Activated naive CD4-positive, alpha-beta T cell treated with anti-CD3 and anti-CD28 coated beads, Interleukin-2, amount 10 ng/mL, durations not matched to agents 7 days and 5 days (primary cell): ENCODE measurements at regions not wholly inside any gene's neighbourhood (a gene's known extent, or its start where the extent isn't known, plus 50 kb on each side); places are given as distances from the start of the nearest gene placed in this dataset.

Source experiments
- CTCF ChIA-PET: fragments of 350-600 bp; sonication (Branson Sonifier 250); formaldehyde crosslinking; loops from one replicate; lab custom pipeline; 2021; ENCODE audit warnings: antibody characterized with exemption; lab: Charles Lee
- DNase-seq: peaks from one replicate; pipeline ENCODE4 v3.0.0-alpha.2; 2020
- H3K27ac Mint-ChIP-seq: one replicate; pipeline ENCODE4 v1.8.0; 2021; ENCODE audit warnings: mild to moderate bottlenecking, moderate library complexity, mixed read lengths
- H3K27me3 Mint-ChIP-seq: one replicate; pipeline ENCODE4 v1.8.0; 2021; ENCODE audit warnings: mild to moderate bottlenecking, mixed read lengths
- H3K36me3 Mint-ChIP-seq: one replicate; pipeline ENCODE4 v1.8.0; 2021; ENCODE audit warnings: mixed read lengths
- H3K4me1 Mint-ChIP-seq: one replicate; pipeline ENCODE4 v1.8.0; 2021; ENCODE audit warnings: mixed read lengths
- H3K4me3 Mint-ChIP-seq: one replicate; pipeline ENCODE4 v1.8.0; 2021; ENCODE audit warnings: mild to moderate bottlenecking, moderate library complexity, mixed read lengths
- H3K9me3 Mint-ChIP-seq: one replicate; pipeline ENCODE4 v1.8.0; 2021; ENCODE audit warnings: mixed read lengths

GRCh38 chr5:88544671-88545070 lies 276.0 kb upstream of the TMEM161B start:
- Mint-ChIP-seq H3K27ac (no peak overlapping the region), H3K36me3 (no peaks in the 10 kb centered on the region), H3K4me3 (no peak overlapping the region), H3K9me3 (no peaks in the 10 kb centered on the region), H3K27me3 (no peaks in the 10 kb centered on the region), H3K4me1 (no peaks in the 10 kb centered on the region)
- DNase-seq, result no peak
- CTCF ChIA-PET, result no interaction called here

- H3K9me3 Mint-ChIP-seq, result no peaks in the 10 kb centered on the region
- H3K27ac Mint-ChIP-seq, result no peak overlapping the region
- H3K36me3 Mint-ChIP-seq, result no peaks in the 10 kb centered on the region
- H3K4me1 Mint-ChIP-seq, result no peaks in the 10 kb centered on the region
- CTCF ChIA-PET, result interaction anchor here (1.0 kb wide), 1 partner anchor 73 kb away, joined by 3 read pairs; no protein-coding TSS in a partner anchor
- H3K4me3 Mint-ChIP-seq, result no peak overlapping the region
- H3K27me3 Mint-ChIP-seq, result no peaks in the 10 kb centered on the region
- no peak for DNase-seq
Measured at GRCh38 chr5:88544136-88544645, 275.5 kb upstream of the TMEM161B start.

GRCh38 chr5:88542786-88543185 lies 274.1 kb upstream of the TMEM161B start:
- H3K4me1 Mint-ChIP-seq, result no peaks in the 10 kb centered on the region
- H3K4me3 Mint-ChIP-seq, result no peak overlapping the region
- H3K27ac Mint-ChIP-seq, result no peak overlapping the region
- no peaks in the 10 kb centered on the region for H3K9me3 Mint-ChIP-seq
- DNase-seq, result no peak
- H3K36me3 Mint-ChIP-seq, result no peaks in the 10 kb centered on the region
- CTCF ChIA-PET, result no interaction called here
- no peaks in the 10 kb centered on the region for H3K27me3 Mint-ChIP-seq

- Mint-ChIP-seq H3K27ac (no peak overlapping the region), H3K27me3 (no peaks in the 10 kb centered on the region), H3K4me3 (no peak overlapping the region), H3K36me3 (no peaks in the 10 kb centered on the region), H3K9me3 (no peaks in the 10 kb centered on the region), H3K4me1 (no peaks in the 10 kb centered on the region)
- no peak for DNase-seq
- CTCF ChIA-PET, result no interaction called here
Measured at GRCh38 chr5:88540471-88541115, 271.9 kb upstream of the TMEM161B start.

- no peaks in the 10 kb centered on the region for H3K4me1 Mint-ChIP-seq
- no peak overlapping the region for H3K27ac Mint-ChIP-seq
- no peaks in the 10 kb centered on the region for H3K27me3 Mint-ChIP-seq
- DNase-seq, result no peak
- H3K9me3 Mint-ChIP-seq, result no peaks in the 10 kb centered on the region
- CTCF ChIA-PET, result no interaction called here
- H3K4me3 Mint-ChIP-seq, result no peak overlapping the region
- no peaks in the 10 kb centered on the region for H3K36me3 Mint-ChIP-seq
Measured at GRCh38 chr5:88539693-88540365, 271.2 kb upstream of the TMEM161B start.

- H3K9me3 Mint-ChIP-seq, result no peaks in the 10 kb centered on the region
- no peaks in the 10 kb centered on the region for H3K27me3 Mint-ChIP-seq
- no peak overlapping the region for H3K27ac Mint-ChIP-seq
- H3K36me3 Mint-ChIP-seq, result no peaks in the 10 kb centered on the region
- no peaks in the 10 kb centered on the region for H3K4me1 Mint-ChIP-seq
- CTCF ChIA-PET, result no interaction called here
- no peak overlapping the region for H3K4me3 Mint-ChIP-seq
- DNase-seq, result no peak
Measured at GRCh38 chr5:88539026-88539425, 270.4 kb upstream of the TMEM161B start.

GRCh38 chr5:88536146-88536545 lies 267.5 kb upstream of the TMEM161B start:
- Mint-ChIP-seq H3K27me3 (peaks cover 7% of the 10 kb centered on the region), H3K36me3 (no peaks in the 10 kb centered on the region), H3K9me3 (no peaks in the 10 kb centered on the region), H3K4me1 (no peaks in the 10 kb centered on the region), H3K27ac (no peak overlapping the region), H3K4me3 (no peak overlapping the region)
- DNase-seq, result no peak
- CTCF ChIA-PET, result no interaction called here

- DNase-seq, result no peak
- CTCF ChIA-PET, result no interaction called here
- Mint-ChIP-seq H3K9me3 (no peaks in the 10 kb centered on the region), H3K27me3 (no peaks in the 10 kb centered on the region), H3K4me1 (no peaks in the 10 kb centered on the region), H3K27ac (no peak overlapping the region), H3K36me3 (no peaks in the 10 kb centered on the region), H3K4me3 (no peak overlapping the region)
Measured at GRCh38 chr5:88524941-88525340, 256.3 kb upstream of the TMEM161B start.

- Mint-ChIP-seq H3K27me3 (peaks cover 7% of the 10 kb centered on the region), H3K9me3 (no peaks in the 10 kb centered on the region), H3K36me3 (no peaks in the 10 kb centered on the region), H3K4me3 (no peak overlapping the region), H3K27ac (no peak overlapping the region), H3K4me1 (no peaks in the 10 kb centered on the region)
- CTCF ChIA-PET, result no interaction called here
- DNase-seq, result no peak
Measured at GRCh38 chr5:88519066-88519465, 250.4 kb upstream of the TMEM161B start.

GRCh38 chr5:88518131-88519016 lies 249.7 kb upstream of the TMEM161B start:
- H3K4me3 Mint-ChIP-seq, result no peak overlapping the region
- CTCF ChIA-PET, result no interaction called here
- no peaks in the 10 kb centered on the region for H3K4me1 Mint-ChIP-seq
- peaks cover 7% of the 10 kb centered on the region for H3K27me3 Mint-ChIP-seq
- H3K27ac Mint-ChIP-seq, result no peak overlapping the region
- DNase-seq, result no peak
- no peaks in the 10 kb centered on the region for H3K9me3 Mint-ChIP-seq
- H3K36me3 Mint-ChIP-seq, result no peaks in the 10 kb centered on the region

- H3K4me3 Mint-ChIP-seq, result no peak overlapping the region
Measured at GRCh38 chr5:88515881-88516819, 247.5 kb upstream of the TMEM161B start.

GRCh38 chr5:88515068-88515467 lies 246.4 kb upstream of the TMEM161B start:
- H3K4me3 Mint-ChIP-seq, result no peak overlapping the region
- no peak for DNase-seq
- peaks cover 7% of the 10 kb centered on the region for H3K27me3 Mint-ChIP-seq
- H3K27ac Mint-ChIP-seq, result no peak overlapping the region
- CTCF ChIA-PET, result no interaction called here
- H3K36me3 Mint-ChIP-seq, result no peaks in the 10 kb centered on the region
- no peaks in the 10 kb centered on the region for H3K9me3 Mint-ChIP-seq
- H3K4me1 Mint-ChIP-seq, result no peaks in the 10 kb centered on the region

More at GRCh38 chr5:88515881-88516819, 247.5 kb upstream of the TMEM161B start:
- no peaks in the 10 kb centered on the region for H3K9me3 Mint-ChIP-seq
- peaks cover 7% of the 10 kb centered on the region for H3K27me3 Mint-ChIP-seq
- H3K36me3 Mint-ChIP-seq, result no peaks in the 10 kb centered on the region
- no peak overlapping the region for H3K27ac Mint-ChIP-seq
- CTCF ChIA-PET, result no interaction called here
- H3K4me1 Mint-ChIP-seq, result no peaks in the 10 kb centered on the region
- no peak for DNase-seq

GRCh38 chr5:88509403-88509802 lies 240.8 kb upstream of the TMEM161B start:
- Mint-ChIP-seq H3K27ac (no peak overlapping the region), H3K36me3 (no peaks in the 10 kb centered on the region), H3K27me3 (peaks cover 17% of the 10 kb centered on the region), H3K4me3 (no peak overlapping the region), H3K9me3 (no peaks in the 10 kb centered on the region), H3K4me1 (no peaks in the 10 kb centered on the region)
- CTCF ChIA-PET, result no interaction called here
- no peak for DNase-seq
